K562 (cell line): ENCODE measurements at regions not wholly inside any gene's neighbourhood (a gene's known extent, or its start where the extent isn't known, plus 50 kb on each side); places are given as distances from the start of the nearest gene placed in this dataset.

Experiments
- ATAC-seq: fragments of 200-7000 bp; cut with Tn5 transposase; 3 replicates; pipeline ENCODE4 v1.9.1; 2020; ENCODE audit warnings: moderate library complexity
- BruUV-seq: library from RNA; stranded (reverse); fragments of 400-500 nt; replicated peaks from 2 replicates; lab custom pipeline; 2021; lab: Mats Ljungman, UMichigan
- CTCF ChIA-PET: fragments of 300-600 bp; formaldehyde crosslinking; extraction: SDS; loops from one replicate; lab custom pipeline; 2021; ENCODE audit warnings: low intra/inter-chr PET ratio; lab: Yijun Ruan, JAX
- POLR2A ChIA-PET: fragments of 300-600, 350-650 bp; sonication (Branson Sonifier 250); formaldehyde crosslinking; extraction: SDS; loops from one replicate; lab custom pipeline; 2021; ENCODE audit warnings: antibody characterized with exemption, inconsistent platforms; lab: Yijun Ruan, JAX
- DNase-seq, 4 experiments: peaks; one replicate each; pipeline versions ENCODE4 v3.0.0 to v3.0.0-alpha.2; 2011 to 2018; ENCODE audit warnings: low spot score in 3 of 4, mixed read lengths in 3 of 4; ENCODE audit errors: extremely low read depth in 1 of 4
- FAIRE-seq: peaks from 2 replicates; lab custom pipeline; 2011; peaks lifted over from hg19 to GRCh38; lab: Jason Lieb, UNC
- H2AFZ ChIP-seq: 2 replicates; pipeline ENCODE4 v1.6.0; 2011; ENCODE audit warnings: low read depth, low read length, control low read depth, inconsistent platforms
- H3K27ac ChIP-seq: fragments of 200-600 bp; 3 replicates; pipeline ENCODE4 v1.8.0; 2011; ENCODE audit warnings: low read depth, mild to moderate bottlenecking, control low read depth, inconsistent platforms, low read length, moderate library complexity, mixed read lengths; ENCODE audit errors: extremely low read depth
- H3K27me3 ChIP-seq, 2 experiments: fragments of 300-600 bp in 1 of 2; 2 replicates in 1 of 2; 3 replicates in 1 of 2; pipeline versions ENCODE4 v1.6.0 to v1.8.0; 2011; ENCODE audit warnings: inconsistent platforms in 2 of 2, low read length in 2 of 2, mild to moderate bottlenecking in 1 of 2, mixed read lengths in 1 of 2, moderate library complexity in 1 of 2; ENCODE audit not compliant: control insufficient read depth in 2 of 2, insufficient read depth in 2 of 2
- H3K36me3 ChIP-seq: fragments of 300-600 bp; 3 replicates; pipeline ENCODE4 v1.8.0; 2011; ENCODE audit warnings: mild to moderate bottlenecking, low read length, inconsistent platforms; ENCODE audit not compliant: control insufficient read depth, insufficient read depth
- H3K4me1 ChIP-seq, 2 experiments: fragments of 200-600 bp in 1 of 2; replicated peaks in 1 of 2; 2 replicates in 1 of 2; 3 replicates in 1 of 2; pipeline versions ENCODE4 v1.5.1 to v1.8.0; 2011; ENCODE audit warnings: inconsistent platforms in 2 of 2, low read length in 2 of 2, mild to moderate bottlenecking in 1 of 2, mixed read lengths in 1 of 2, moderate library complexity in 1 of 2; ENCODE audit not compliant: control insufficient read depth in 2 of 2, insufficient read depth in 2 of 2
- H3K4me2 ChIP-seq: 2 replicates; pipeline ENCODE4 v1.6.1; 2011; ENCODE audit warnings: low read length, control low read depth, inconsistent platforms, mixed read lengths; ENCODE audit not compliant: insufficient read depth
- H3K4me3 ChIP-seq: fragments of 200-600 bp; sonication (generic), shearing (Covaris generic); 2 replicates; pipeline ENCODE4 v1.5.1; 2016; ENCODE audit warnings: control low read depth, inconsistent platforms
- H3K79me2 ChIP-seq: fragments of 200-600 bp; 3 replicates; pipeline ENCODE4 v1.8.0; 2011; ENCODE audit warnings: low read length, inconsistent platforms; ENCODE audit not compliant: control insufficient read depth, insufficient read depth
- H3K9ac ChIP-seq, 2 experiments: 2 replicates each; pipeline versions ENCODE4 v1.6.0 to v1.6.1; 2011; ENCODE audit warnings: low read depth in 2 of 2, low read length in 2 of 2, control low read depth in 1 of 2, inconsistent platforms in 1 of 2, mild to moderate bottlenecking in 1 of 2, mixed read lengths in 1 of 2; ENCODE audit not compliant: insufficient read depth in 1 of 2
- H3K9me1 ChIP-seq: one replicate; pipeline ENCODE4 v1.6.0; 2011; ENCODE audit warnings: inconsistent platforms, mild to moderate bottlenecking, low read length, moderate library complexity; ENCODE audit not compliant: control insufficient read depth, insufficient read depth
- H3K9me3 ChIP-seq: replicated peaks from 2 replicates; pipeline ENCODE4 v1.5.1; 2011; ENCODE audit warnings: low read depth, low read length, inconsistent platforms; ENCODE audit not compliant: control insufficient read depth, insufficient read depth
- H4K20me1 ChIP-seq: replicated peaks from 2 replicates; pipeline ENCODE4 v1.6.1; 2011; ENCODE audit warnings: low read length, inconsistent platforms, mixed read lengths; ENCODE audit not compliant: control insufficient read depth, insufficient read depth
- AFF4 ChIP-seq: sonication (generic); formaldehyde crosslinking; IDR thresholded peaks from 2 replicates; pipeline ENCODE4 v1.8.0; 2023; ENCODE audit warnings: mild to moderate bottlenecking, missing genetic modification reagents
- MITF ChIP-seq: IDR thresholded peaks from 2 replicates; pipeline ENCODE4 v1.6.1; 2014; ENCODE audit warnings: antibody characterized with exemption
- SNIP1 ChIP-seq: fragments of 450-650 bp; IDR thresholded peaks from 2 replicates; pipeline ENCODE4 v1.7.1; 2017; ENCODE audit warnings: low read depth, mild to moderate bottlenecking
- SRSF7 ChIP-seq: fragments of 200-400 bp; formaldehyde crosslinking; optimal IDR thresholded peaks from 2 replicates; pipeline ENCODE3; 2017; ENCODE audit warnings: mild to moderate bottlenecking, low read depth, low read length
- ZNF175 ChIP-seq: fragments of 200-800 bp; sonication (Bioruptor generic); IDR thresholded peaks from 2 replicates; pipeline ENCODE4 v1.6.1; 2016; ENCODE audit warnings: low read depth, mild to moderate bottlenecking, missing genetic modification characterization, missing compliant biosample characterization
- ZNF316 ChIP-seq: fragments of 450-650 bp; IDR thresholded peaks from 2 replicates; pipeline ENCODE4 v1.6.1; 2016
- WGBS: fragments of 100-300 bp; shearing (Covaris generic); methylation state at CpG from one replicate; pipeline ENCODE4 v1.1.6; 2016; ENCODE audit warnings: low coverage, mixed read lengths; ENCODE audit not compliant: insufficient coverage; ENCODE audit errors: missing lambda C conversion rate; 5-methylcytosine and 5-hydroxymethylcytosine counted together
- in situ Hi-C: fragments of 300-500 bp; cut with MboI; formaldehyde crosslinking; loops from 4 replicates; pipeline ENCODE4 v1.15.0; 2018; ENCODE audit warnings: inconsistent platforms, mixed read lengths
- intact Hi-C: fragments of 100-400 bp; cut with micrococcal nuclease; formaldehyde crosslinking; loops from 2 replicates; pipeline ENCODE4 v1.14.2; 2022

DNA sequence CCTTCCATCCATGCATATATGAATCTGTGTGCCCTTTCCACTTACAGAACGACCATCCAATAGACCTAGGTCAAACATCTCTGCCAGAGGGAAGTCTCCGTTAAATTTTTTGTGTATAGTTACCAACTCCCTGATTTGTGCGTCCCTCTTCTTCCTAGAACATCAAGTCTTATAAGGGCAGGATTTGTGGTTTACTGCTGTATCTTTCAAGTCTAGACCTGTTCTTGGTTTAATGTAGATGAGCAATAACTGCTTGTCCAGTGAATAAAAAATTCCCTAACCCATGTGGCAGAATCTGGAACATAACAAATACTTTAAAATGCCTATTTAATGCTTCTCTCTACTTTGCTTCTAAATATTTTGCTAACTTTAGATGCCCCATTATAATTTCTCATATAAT lies 988.8 kb downstream of the RAPGEF2 start (continued):
- TF ChIP-seq MITF (no peak), SRSF7 (no peak), AFF4 (CRISPR knock-in tag) (no peak)

DNA sequence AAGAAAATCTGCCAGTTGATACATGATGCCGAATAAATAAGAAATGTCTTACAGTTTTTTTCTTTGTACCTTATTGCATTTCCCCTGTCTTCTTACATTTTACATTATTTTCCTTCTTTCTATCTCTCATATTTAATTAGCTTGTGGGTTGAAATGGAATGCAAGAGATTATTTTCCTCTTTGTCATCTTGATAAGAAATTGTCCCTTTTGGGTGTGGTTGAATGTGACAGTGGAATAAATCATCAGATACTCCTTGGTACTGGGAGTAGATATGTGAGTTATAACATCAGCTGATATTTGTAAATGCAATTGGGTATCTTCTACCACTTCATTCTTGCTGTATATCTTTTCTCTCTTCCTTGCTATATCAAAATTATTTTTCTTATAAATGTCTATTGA lies 997.4 kb downstream of the RAPGEF2 start:
- H3K27me3 ChIP-seq = no peaks in the 10 kb centered on the region
- DNase-seq = no peak
- no peaks in the 10 kb centered on the region for H4K20me1 ChIP-seq
- TF ChIP-seq ZNF175 (CRISPR knock-in tag) (no peak), ZNF316 (no peak), SNIP1 (no peak)
- H2AFZ ChIP-seq = no peak overlapping the region
- ATAC-seq = no peak
- intact Hi-C loops = no loop called here
- ChIA-PET POLR2A (no interaction called here), CTCF (no interaction called here)
- H3K27ac ChIP-seq = no peak overlapping the region
- WGBS = 0% methylated on average over 1 of the region's 1 CpG
- in situ Hi-C loops = no loop called here
- H3K36me3 ChIP-seq = no peaks in the 10 kb centered on the region
- no peak for FAIRE-seq
- no peak overlapping the region for H3K4me2 ChIP-seq
- H3K4me3 ChIP-seq = no peak overlapping the region
- no peaks in the 10 kb centered on the region for H3K79me2 ChIP-seq
- no peaks in the 10 kb centered on the region for H3K9me3 ChIP-seq
- no peaks in the 10 kb centered on the region for H3K9me1 ChIP-seq
- no peaks in the 10 kb centered on the region for H3K4me1 ChIP-seq
- no TSS peak for BruUV-seq
- H3K9ac ChIP-seq = no peak overlapping the region
